ENCODE measurements at regions not wholly inside any gene's neighbourhood (a gene's known extent, or its start where the extent isn't known, plus 50 kb on each side); places are given as distances from the start of the nearest gene placed in this dataset.
"Not testable (repeated sequence)": the region's sequence is repeated elsewhere in the genome, so short reads cannot be mapped to it uniquely, and the experiment has no call there.

DNA sequence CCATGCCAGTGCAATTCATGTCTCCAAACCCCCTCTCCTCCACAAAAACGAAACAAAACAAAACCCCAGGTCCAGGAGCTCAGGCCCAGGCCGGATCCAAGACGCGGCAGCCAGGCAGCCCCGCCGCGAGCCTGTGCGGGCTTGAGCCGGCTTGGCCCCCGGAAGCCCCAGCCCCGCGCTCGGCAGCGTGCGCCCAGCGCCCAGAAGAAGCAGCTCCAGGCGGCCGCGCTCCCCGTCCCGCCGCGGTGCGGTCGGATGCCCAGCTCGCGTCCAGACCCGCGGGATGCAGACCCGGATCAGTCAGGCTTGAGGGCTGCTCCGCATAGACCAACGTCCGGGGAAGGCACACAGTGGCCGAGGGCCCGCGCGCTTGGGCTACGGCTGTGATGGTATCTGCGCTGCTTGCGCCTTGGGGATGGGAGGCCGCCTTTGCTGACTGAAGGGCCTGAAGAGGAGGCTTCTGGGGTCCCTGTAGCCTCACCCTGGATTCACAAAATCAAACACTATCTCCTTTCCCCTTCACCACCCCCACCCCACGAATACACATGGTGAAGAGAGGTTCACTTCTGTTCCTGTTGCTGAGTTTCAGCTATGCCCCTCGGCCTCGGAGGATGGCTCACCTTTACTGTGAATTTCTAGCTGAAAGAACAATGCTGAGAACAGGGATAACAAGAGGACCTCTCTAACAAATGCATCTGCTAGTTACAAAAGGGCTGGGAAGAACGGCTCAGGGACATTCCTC is 79.9 kb upstream of the EN2 start:
- no peak for DNase-seq

DNA sequence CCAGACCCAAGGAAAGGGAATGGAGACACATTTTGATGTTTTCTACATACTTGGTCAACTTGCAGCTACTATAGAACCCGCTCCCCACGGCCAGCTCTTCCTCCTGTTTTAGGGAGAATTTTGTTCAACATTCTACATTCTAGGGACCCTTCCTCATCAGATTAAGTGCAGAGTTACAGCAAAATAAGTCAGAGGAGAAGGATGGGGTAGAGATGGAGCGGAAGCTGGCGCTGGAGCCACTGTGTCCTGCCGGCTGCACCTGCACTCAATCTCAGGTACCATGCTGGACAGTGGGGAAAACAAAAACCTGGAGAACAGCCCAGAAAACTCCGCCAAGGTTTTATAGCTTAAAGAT is 79.4 kb upstream of the EN2 start:
- DNase-seq = no peak

DNA sequence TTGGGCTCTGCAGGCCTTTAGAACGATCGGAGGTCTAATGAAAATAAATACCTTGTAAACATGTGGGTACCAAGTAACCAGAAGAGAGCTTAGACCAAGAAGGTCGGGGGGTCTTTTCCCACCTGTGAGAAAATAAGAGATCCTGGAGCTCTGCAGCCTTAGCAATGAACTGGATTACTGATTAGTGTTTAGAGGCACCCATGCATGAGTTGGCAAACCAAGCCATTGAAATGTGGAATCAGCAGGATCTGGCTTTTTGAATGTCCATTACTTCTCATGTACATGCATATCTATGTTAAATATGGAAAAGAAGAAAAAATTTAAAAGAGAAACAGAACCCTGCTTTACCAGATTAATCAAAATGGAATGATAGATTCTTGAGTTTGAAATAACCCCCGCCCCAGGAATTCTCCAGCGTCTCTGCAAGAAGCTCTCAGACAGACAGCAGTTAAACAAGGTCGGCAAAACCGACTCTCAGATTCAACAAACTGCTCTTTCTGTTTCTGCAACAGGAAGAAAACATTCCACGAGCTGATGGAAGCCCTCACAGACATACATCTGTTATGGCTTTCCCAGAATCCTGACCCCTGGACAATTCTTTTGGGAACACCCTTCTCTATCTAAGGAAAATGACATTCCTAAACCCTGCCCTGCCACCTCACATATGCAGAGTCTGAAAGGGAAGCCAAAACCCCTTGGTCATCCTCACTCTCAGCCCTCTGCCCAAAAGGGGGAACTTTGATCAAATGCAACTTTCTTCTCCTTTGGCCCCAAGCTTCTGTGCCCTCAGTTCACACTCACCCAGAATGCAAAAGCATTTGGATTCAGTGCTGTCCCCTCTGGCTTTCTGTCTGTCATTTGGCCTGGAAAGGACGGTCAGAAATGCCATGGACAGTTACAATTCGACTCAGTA is 78.7 kb upstream of the EN2 start:
- no peak for DNase-seq

DNA sequence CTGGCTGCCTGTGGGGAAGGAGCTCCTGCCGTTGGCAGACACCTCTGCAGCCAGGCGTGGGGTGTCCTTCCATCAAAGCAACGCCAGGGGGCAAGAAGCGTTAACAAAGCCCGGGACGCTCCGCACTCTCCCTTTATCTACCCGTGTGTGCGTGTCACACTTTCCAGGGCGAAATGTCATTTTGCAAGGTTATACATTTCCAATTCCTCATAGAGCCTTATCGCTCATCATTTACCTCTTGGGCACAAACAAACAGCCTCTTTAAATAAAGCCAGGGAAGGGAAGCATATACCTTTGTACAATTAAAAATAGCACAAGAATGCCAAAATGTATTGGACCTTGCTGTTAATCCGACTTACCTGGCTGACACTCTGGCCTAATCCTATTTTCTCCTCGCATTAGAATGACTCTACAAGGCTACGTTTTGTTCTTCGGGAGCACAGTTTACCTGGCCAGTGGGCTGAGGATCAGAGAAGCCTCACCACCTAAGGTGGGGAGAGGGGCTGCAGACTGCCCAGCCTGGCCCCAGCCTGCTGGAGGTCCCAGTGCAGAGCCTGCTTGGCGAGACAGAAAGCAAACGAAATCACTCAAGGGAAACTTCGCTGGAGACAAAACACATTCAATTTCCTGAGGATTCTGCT is 77.6 kb upstream of the EN2 start:
- DNase-seq = peak; percentile 50

DNA sequence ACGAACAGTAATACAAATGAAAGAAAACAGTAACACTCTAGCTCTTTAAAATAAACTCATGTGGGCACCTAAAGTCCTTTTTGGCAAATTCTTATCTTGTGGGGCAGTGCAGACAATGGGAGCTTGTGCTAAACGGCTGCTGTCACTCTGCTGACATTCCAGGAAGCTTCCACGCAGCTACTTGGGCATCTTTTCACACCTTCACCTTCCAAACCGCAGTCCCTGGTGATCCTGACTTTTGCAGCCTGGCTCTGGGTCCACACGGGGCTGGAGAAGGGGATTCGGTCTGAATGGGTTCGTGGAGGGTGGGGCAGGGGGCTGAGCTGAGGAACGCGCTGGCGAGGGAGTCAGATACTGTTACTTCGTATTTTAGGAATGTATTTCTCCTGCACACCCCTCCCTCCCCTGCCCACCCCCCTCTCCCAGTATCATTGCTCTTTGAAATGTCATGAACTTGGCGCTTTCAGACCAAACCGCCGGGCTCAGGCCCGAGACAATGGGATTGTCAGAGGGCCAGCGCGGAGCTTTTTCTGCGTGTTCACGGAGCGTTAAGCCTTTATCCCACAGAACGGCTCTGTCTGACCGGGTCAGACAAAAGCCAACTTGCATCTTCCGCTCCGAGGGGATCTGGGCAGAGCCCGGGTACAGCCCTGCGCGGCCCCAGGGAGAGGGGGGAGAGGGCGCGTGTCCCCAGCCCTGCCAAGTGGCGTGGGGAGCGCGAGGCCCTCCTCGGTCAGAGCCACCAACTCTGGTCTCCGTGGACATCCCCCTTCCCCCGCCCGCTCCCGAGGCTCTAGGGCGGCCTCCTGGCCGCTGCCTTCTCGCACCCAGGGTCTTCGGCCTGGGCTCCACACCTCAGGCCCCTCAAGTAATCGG is 76.7 kb upstream of the EN2 start:
- DNase-seq = no peak

DNA sequence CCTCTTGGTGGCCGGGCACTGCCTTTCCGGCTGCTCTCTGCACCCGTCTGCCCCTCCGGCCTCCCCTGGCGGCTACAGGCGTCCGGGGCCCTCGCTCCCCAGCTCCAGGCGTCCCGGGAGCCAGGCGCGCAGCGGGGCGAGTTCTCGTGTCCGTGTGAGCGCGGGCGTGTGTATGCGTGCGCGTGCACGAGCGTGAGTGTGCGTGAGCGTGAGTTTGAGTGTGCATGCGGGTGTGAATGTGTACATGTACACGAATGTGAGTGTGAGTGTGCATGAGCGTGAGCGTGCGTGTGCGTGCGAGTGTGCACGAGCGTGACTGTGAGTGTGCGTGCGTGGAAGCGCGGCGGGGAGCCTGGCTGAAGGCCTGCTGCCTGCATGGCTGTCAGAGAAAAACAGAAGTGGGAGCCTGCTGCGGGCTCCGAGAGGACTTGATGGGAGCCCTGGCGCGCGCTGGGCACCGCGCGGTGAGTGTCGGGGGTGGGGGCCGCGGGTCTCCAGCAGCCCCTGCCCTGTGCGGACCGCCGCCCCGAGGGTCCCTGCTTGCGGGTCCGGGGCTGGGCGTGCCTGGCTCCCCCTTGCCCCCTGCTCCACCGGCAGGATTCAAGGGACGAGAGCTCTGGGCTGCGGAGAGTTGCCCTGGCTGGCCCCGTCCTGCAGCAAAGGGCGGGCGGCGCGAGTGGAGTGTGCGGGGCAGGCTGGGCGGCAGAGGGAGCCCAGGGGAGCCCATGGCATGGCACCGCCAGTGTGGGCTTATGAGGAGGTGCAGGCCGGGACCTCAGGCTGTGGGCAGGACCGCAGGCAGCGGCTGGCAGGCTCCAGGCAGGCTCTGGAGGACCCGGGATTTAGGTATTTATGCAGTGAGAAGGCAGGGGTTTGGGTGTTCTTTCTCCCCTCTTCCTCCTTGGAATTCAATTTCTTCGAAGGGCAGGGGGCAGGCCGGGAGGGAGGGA is 75.8 kb upstream of the EN2 start:
- DNase-seq = no peak

DNA sequence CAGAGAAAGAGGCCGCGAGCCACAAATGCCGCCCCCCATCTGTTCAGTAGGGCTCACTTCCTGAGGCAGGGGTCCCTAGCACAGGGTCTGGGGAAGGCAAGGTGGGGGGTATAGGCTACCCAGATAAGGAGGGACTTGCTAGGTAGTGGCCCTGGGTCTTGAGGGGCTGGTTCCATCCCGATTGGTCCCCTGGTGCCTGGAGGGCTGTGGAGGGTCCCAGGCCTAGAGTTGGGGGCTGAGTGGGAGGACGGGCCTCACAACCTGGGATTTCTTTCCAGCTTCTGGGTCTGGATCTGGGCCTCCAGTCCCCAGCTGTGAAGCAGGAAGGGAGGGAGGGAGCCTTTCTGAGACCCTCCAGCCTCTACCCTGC is 75.1 kb upstream of the EN2 start:
- no peak for DNase-seq

DNA sequence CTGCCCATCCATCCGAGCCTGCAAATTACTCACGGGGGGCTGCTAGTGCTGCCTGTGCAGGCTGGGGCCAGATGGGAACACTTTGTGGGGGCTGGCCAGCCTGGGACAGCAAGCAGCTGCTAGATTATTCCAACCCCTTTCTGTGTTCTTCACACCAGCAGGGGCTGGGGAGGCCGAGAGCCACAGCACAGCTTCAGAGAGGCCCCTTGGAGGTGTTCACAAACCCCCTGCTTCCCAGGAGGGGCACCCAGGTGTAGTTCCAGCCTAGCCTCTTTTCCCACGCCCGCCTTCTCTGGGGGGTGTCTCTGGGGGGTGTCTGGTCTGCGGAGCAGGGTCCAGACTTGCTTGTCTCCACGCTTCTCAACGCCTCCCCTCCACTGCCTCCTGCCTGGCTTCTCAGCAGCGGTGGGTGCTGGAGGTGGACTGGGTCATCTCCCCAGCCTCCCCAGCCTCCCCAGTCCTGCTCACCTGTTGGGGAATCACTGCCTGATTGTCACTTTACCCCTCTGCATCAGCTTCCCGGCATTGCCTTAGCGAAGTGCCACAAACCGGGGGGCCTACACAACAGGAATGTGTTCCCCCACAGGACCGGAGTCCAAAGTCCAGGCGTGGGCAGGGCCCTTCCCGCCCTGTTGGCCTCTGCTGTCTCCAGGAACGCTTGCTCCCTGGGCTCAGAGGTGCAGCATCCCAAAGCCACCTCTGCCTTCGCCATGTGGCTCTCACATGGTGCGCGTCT is 74.0 kb upstream of the EN2 start:
- no peak for DNase-seq

DNA sequence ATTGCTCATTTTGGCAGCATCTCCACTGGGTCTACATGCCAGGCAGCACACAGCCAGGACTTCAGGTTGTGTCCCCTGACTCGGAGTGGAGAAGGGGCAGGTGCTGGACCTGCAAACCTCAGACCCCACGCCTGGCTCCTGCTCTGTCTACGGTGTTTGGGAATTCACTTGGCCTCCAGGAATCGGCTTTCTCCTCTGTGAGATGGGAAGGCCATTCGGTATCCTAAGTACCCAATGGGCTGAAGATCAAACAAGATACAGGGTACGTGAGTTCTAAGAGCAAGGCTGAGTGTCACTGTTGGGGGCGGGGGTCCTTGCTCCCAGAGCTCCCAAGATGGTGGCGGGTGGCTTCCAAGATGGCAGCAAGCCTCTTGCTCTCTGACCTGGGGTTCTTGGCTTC is 73.2 kb upstream of the EN2 start:
- no peak for DNase-seq

DNA sequence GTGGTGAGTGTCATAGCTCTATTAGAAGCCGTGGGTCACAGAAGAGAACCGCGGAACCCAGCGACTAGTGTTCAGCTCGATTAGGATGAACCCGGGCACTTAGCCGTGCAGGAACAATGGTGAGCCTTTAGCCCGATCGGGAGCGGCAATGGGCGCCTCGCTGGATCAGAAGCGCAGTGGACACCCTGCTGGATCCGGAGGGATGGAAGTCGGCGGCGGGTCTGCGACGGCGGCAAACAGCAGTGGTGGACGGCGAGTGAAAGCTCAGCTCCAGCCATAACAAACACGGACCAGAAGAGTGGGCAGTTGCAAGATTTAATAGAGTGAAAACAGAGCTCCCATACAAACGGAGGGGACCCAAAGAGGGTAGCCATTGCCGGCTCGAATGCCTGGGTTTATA is 72.7 kb upstream of the EN2 start:
- not testable (repeated sequence) for DNase-seq

DNA sequence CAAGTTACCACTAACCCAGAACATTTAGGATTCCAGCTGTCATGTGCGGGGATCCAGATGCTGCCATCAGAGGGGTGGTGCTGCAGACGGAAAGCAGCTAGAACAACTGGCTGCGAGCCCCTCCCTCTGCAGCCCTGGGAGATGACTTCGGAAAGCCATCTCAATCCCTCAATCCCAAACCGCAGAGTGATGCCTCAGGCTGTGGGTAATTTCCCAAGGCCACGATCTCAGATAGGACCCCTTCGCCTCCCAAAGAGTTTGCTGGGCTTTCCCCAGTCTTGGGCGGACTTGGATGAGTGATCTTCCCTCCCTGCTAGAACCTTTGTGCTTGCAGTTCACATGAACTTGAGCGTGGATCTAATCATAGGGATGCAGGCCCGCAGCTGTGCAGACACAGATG is 71.3 kb upstream of the EN2 start:
- no peak for DNase-seq

DNA sequence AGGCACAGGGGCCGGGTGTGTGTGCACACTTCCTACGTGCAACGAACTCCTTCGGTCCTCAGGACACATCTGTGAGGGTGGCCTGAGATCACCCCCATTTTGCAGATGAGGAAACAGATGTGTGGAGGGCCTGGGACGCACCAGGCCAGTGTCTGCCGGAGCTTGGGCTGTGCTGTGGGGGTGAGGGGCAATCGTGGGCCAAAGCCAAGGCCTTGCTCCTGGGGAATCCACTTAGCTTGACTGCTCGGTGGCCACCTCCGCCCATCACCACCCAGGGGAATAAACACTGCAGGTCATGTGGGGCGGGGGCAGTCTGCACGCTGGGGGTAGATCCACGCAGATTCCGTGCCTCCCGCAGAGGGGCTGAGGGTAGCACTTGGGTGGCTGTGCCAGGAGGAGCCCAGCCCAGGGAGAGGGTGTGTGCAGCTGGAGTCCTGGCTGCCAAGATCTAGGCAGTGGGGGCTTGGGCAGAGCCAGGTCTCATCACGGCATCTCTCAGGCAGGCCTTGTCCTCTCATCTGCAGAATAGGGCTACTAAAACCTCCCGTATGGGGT is 70.8 kb upstream of the EN2 start:
- no peak for DNase-seq

DNA sequence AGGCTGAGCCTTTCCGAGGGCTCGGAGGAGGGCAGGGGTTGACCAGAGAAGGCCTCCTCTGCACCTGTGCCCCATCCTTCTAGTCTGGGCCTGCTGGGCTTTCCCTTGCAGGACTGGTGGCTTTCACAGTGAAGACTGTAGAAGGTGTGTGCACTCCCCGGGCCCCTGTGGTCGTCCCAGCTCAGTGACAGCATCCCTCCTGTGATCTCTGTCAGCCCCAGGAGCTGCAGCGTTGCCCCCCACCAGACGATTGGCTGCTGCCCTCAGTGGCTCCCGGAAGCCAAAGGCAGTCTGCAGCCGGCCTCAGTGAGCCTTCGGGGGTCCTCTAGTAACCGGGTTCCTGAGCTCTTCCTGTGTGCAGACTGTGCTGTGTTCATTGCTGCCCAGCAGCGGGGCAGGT is 69.4 kb upstream of the EN2 start:
- no peak for DNase-seq

DNA sequence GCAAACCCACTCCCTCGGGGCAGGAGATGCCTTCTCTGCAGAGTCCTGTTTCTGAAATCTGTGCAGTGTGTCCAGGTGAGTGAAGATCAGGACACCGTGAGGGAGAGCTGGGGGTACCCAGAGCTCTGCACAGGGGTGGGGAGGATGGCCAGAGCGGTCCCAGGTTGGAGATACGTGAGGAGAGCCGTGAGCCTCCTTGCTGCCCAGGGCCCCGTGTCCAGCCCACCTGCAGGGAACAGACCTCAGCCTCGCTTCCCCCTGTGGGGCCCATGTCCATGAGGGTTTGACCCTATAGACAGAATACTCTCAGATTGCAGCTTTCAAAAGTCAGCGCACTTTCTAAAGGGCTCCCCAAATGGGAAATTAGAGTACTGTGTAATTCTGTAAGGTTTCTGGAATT is 66.5 kb upstream of the EN2 start:
- no peak for DNase-seq

DNA sequence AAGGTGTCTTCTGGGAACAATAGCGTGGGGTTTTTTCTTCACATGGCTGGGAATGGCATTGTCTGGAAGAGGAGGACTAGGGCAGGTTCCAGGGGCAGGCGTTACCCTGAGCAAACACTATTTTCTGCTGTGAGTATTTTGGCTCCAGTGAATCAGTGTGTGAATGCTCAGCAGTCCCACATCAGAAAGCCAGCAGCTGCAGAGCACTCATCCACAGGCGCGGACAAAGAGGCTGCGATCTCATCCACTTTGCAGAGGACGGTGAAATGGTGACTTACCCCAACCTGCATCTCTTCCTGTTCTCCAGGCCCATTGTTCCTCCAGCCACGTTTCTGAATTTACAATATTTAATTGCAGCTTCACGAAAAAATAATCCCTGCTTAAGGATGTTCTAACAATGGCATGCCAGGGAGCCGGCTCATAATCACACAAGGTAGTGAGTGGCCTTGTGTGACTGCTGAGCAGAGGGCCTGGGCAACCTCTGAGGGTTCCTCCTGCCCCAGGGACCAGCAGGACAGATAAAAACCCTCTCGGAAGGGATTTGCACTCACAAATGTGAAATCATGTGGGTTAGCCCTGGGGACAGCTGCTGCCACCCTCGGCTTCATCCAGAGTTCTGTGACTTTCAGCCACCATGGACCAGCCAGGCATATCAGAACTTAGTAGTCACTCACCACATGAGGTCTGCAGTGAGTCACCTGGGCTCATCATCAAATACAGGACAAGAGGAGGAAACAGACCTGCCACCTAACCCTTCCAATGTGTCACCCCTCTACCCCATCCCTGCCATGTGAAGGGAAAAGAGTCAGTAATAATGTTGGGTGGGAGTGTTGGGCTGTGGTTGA is 65.0 kb upstream of the EN2 start:
- no peak for DNase-seq

DNA sequence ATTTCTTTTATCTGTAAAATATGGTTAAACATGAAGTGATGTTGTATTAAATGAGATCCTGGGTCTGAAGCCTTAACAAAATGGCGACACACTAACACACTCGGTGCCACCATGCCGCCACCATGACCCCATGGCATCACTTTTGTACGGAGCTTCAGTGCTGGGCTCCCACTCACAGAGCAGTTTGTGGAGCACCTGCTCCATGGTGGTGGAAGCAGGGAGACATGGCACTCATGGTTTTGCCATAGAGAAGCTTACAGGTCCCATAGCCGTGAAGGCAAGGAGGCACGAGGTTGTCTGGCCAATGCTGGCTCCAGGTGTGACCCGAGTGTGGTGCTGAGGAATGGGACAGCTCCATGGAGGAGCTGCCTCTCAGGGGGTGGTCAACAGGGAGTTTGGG is 63.5 kb upstream of the EN2 start:
- DNase-seq = no peak

DNA sequence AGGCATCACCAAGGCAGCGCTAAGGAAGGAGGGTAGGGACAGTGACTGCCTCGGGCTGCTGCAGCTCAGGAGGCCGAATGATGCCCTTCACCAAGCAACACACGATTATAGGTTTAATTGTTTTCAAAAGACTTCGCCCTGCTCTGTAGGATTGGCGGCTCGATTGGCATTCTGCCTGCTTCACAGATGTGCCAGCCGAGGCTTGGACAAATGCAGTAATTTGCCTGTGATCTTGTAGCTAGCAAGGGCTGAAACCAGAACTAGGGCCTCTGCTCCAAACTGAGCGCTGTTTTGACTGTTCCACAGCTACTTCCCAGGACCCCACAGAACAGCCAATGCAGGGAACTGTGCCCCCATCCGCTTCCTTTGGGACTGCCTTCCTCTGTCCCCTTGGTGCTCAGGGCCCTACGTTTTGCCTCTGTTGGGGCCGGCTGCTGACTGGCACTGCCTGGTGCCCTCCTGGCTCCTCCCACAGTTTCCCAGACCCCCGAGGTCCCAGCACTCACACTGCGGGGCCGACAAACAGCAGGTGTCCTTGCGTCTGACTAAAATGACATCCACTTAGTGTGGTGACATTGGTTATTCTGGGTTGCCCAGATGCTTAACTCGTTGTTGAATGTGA is 62.6 kb upstream of the EN2 start:
- no peak for DNase-seq

DNA sequence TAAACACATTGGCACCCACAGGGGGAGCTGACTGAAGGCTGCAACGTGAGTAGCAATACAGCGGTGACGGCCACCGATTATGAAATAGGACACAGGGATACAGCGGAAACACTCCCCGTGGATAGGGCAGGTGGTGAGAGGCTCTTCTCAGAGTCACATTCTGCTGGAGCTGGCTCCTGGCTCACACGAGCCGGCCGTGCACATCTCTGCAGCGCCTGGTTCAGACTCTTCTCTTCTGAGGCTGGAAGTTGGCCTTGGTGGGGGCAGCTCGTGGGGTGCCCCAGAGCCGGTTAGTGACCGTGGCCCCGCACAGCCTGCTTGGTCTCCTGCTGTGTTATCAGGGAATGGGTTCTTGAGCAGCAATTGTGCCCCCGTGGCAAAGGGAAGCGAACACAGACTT is 61.3 kb upstream of the EN2 start:
- DNase-seq = no peak

Measured in CD4-positive, alpha-beta T cell treated with Interleukin-4 for 4 hours (primary cell).